ENCODE measurements at regions not wholly inside any gene's neighbourhood (a gene's known extent, or its start where the extent isn't known, plus 50 kb on each side); places are given as distances from the start of the nearest gene placed in this dataset.

GRCh38 chrX:138930583-138930945, 219.0 kb upstream of the FGF13 start:
- Histone ChIP-seq H3K79me2 (ENCODE audit: control insufficient read depth, insufficient read depth, low read length) (no peaks in the 10 kb centered on the region), H3K4me1 (ENCODE audit: control insufficient read depth in 2 of 2, insufficient read depth in 2 of 2, low read length in 2 of 2) (no peaks in the 10 kb centered on the region), H3K4me3 (ENCODE audit: control extremely low read depth in 1 of 5, extremely low read depth in 1 of 5, insufficient read depth in 1 of 5, low read depth in 2 of 5, low read length in 4 of 5) (no peak overlapping the region), H2AFZ (ENCODE audit: insufficient read depth, low read depth, low read length, poor library complexity, severe bottlenecking) (no peak overlapping the region), H3K27ac (ENCODE audit: low read length in 2 of 2) (no peak overlapping the region), H3K9me3 (ENCODE audit: control extremely low read depth in 1 of 3, control insufficient read depth in 2 of 3, insufficient read depth in 1 of 3, low read length in 2 of 3) (no peaks in the 10 kb centered on the region), H4K20me1 (ENCODE audit: control insufficient read depth, insufficient read depth, low read length, poor library complexity, severe bottlenecking) (no peaks in the 10 kb centered on the region), H3K4me2 (replicated peaks; ENCODE audit: low read depth, low read length, poor library complexity, severe bottlenecking) (no peak overlapping the region), H3K36me3 (replicated peaks in 1 of 2; ENCODE audit: control extremely low read depth in 1 of 2, control insufficient read depth in 1 of 2, extremely low read depth in 1 of 2, insufficient read depth in 2 of 2, low read length in 1 of 2) (no peaks in the 10 kb centered on the region), H3K9ac (ENCODE audit: low read length) (no peak overlapping the region), H3K27me3 (replicated peaks in 1 of 4; ENCODE audit: control extremely low read depth in 1 of 4, control insufficient read depth in 3 of 4, insufficient read depth in 4 of 4, low read length in 3 of 4) (no peaks in the 10 kb centered on the region)
- TF ChIP-seq EZH2 (IDR thresholded peaks at IDR 0.05; ENCODE audit: borderline replicate concordance, insufficient read depth, low read depth, low read length, poor library complexity, severe bottlenecking) (no peak), CTCF (IDR thresholded peaks at IDR 0.05) (no peak)
- ChIA-PET POLR2A (no interaction called here), CTCF (no interaction called here)
- intact Hi-C loops (cut with micrococcal nuclease) = no loop called here
- H3K27ac Mint-ChIP-seq = no peak overlapping the region
- no peaks in the 10 kb centered on the region for H3K27me3 Mint-ChIP-seq
- no peak overlapping the region for H3K4me3 Mint-ChIP-seq
- WGBS (ENCODE audit: insufficient coverage) = no CpG with 5 or more reads among the region's 4 CpGs
- no peaks in the 10 kb centered on the region for H3K9me3 Mint-ChIP-seq (ENCODE audit: insufficient read depth)
- DNase-seq (no peak), ATAC-seq (ENCODE audit: low read depth) (no peak)
- H3K4me1 Mint-ChIP-seq = no peaks in the 10 kb centered on the region

- no peaks in the 10 kb centered on the region for H3K36me3 ChIP-seq (replicated peaks in 1 of 2; ENCODE audit: control extremely low read depth in 1 of 2, control insufficient read depth in 1 of 2, extremely low read depth in 1 of 2, insufficient read depth in 2 of 2, low read length in 1 of 2)
- WGBS (ENCODE audit: insufficient coverage) = 100% methylated on average over 1 of the region's 4 CpGs
- H3K4me2 ChIP-seq (replicated peaks; ENCODE audit: low read depth, low read length, poor library complexity, severe bottlenecking) = no peak overlapping the region
- H3K4me1 ChIP-seq (ENCODE audit: control insufficient read depth in 2 of 2, insufficient read depth in 2 of 2, low read length in 2 of 2) = no peaks in the 10 kb centered on the region
- CTCF ChIA-PET = no interaction called here
- no peak for DNase-seq
- no peak for TF ChIP-seq EZH2 (IDR thresholded peaks at IDR 0.05; ENCODE audit: borderline replicate concordance, insufficient read depth, low read depth, low read length, poor library complexity, severe bottlenecking)
- no peak for TF ChIP-seq CTCF (IDR thresholded peaks at IDR 0.05)
- Mint-ChIP-seq H3K27me3 (no peaks in the 10 kb centered on the region), H3K4me1 (no peaks in the 10 kb centered on the region), H3K4me3 (no peak overlapping the region), H3K27ac (no peak overlapping the region), H3K9me3 (ENCODE audit: insufficient read depth) (no peaks in the 10 kb centered on the region)
- H3K27ac ChIP-seq (ENCODE audit: low read length in 2 of 2) = no peak overlapping the region
- no peaks in the 10 kb centered on the region for H4K20me1 ChIP-seq (ENCODE audit: control insufficient read depth, insufficient read depth, low read length, poor library complexity, severe bottlenecking)
- no peaks in the 10 kb centered on the region for H3K79me2 ChIP-seq (ENCODE audit: control insufficient read depth, insufficient read depth, low read length)
- POLR2A ChIA-PET = no interaction called here
- H3K9me3 ChIP-seq (ENCODE audit: control extremely low read depth in 1 of 3, control insufficient read depth in 2 of 3, insufficient read depth in 1 of 3, low read length in 2 of 3) = no peaks in the 10 kb centered on the region
- intact Hi-C loops (cut with micrococcal nuclease) = no loop called here
- no peak overlapping the region for H2AFZ ChIP-seq (ENCODE audit: insufficient read depth, low read depth, low read length, poor library complexity, severe bottlenecking)
- no peaks in the 10 kb centered on the region for H3K27me3 ChIP-seq (replicated peaks in 1 of 4; ENCODE audit: control extremely low read depth in 1 of 4, control insufficient read depth in 3 of 4, insufficient read depth in 4 of 4, low read length in 3 of 4)
- no peak overlapping the region for H3K9ac ChIP-seq (ENCODE audit: low read length)
- no peak for ATAC-seq (ENCODE audit: low read depth)
- H3K4me3 ChIP-seq (ENCODE audit: control extremely low read depth in 1 of 5, extremely low read depth in 1 of 5, insufficient read depth in 1 of 5, low read depth in 2 of 5, low read length in 4 of 5) = no peak overlapping the region
Observed at GRCh38 chrX:138929926-138930582, 218.5 kb upstream of the FGF13 start.
